Heart right ventricle (tissue), 16 donors: ENCODE measurements at regions not wholly inside any gene's neighbourhood (a gene's known extent, or its start where the extent isn't known, plus 50 kb on each side); places are given as distances from the start of the nearest gene placed in this dataset.

ENCODE experiments used
- ATAC-seq, 8 donors: fragments of 200-7000 bp; cut with Tn5 transposase; one replicate each; pipeline ENCODE4 v1.9.1; 2020; ENCODE audit warnings: mild to moderate bottlenecking in 8 of 8, moderate library complexity in 8 of 8, moderate number of reproducible peaks in 1 of 8
- DNase-seq, 2 donors: peaks; one replicate each; pipeline ENCODE4 v3.0.0-alpha.2; 2020
- H3K27ac ChIP-seq, 10 donors: fragments of 200-600 bp; sonication (generic) in 2 of 10; one replicate each; pipeline versions ENCODE4 v1.5.0 to v1.8.0; 2020 to 2022; ENCODE audit warnings: mild to moderate bottlenecking in 3 of 10
- H3K27me3 ChIP-seq, 7 donors: fragments of 200-600 bp; one replicate each; pipeline ENCODE4 v1.8.0; 2021 to 2022; ENCODE audit warnings: mild to moderate bottlenecking in 2 of 7
- H3K36me3 ChIP-seq, 9 donors: fragments of 200-600 bp; sonication (generic) in 1 of 9; one replicate each; pipeline versions ENCODE4 v1.5.0 to v1.8.0; 2020 to 2022; ENCODE audit warnings: mild to moderate bottlenecking in 2 of 9
- H3K4me1 ChIP-seq, 9 donors: fragments of 200-600 bp; sonication (generic) in 1 of 9; one replicate each; pipeline versions ENCODE4 v1.5.0 to v1.8.0; 2020 to 2022; ENCODE audit warnings: mild to moderate bottlenecking in 4 of 9
- H3K4me3 ChIP-seq, 10 donors: fragments of 200-600 bp; sonication (generic) in 2 of 10; one replicate each; pipeline versions ENCODE4 v1.5.0 to v1.8.0; 2020 to 2022; ENCODE audit warnings: mild to moderate bottlenecking in 7 of 10, moderate library complexity in 2 of 10
- H3K9me3 ChIP-seq, 11 donors: fragments of 200-600 bp in 10 of 11; sonication (generic) in 2 of 11; one replicate each; pipeline versions ENCODE4 v1.5.0 to v1.8.0; 2013 to 2022; ENCODE audit warnings: mild to moderate bottlenecking in 2 of 11, control low read depth in 1 of 11, moderate library complexity in 1 of 11
- CTCF ChIP-seq, 9 donors: fragments of 200-600 bp; sonication (generic) in 2 of 9; IDR thresholded peaks; one replicate each; pipeline versions ENCODE4 v1.5.0 to v1.8.0; 2021 to 2022; ENCODE audit warnings: antibody characterized with exemption in 9 of 9, mild to moderate bottlenecking in 5 of 9, moderate library complexity in 1 of 9
- WGBS, 2 donors: extraction: QIAGEN DNeasy Blood & Tissue Kit; methylation state at CpG; one replicate each; pipeline ENCODE4 v1.1.7; 2013; ENCODE audit warnings: inconsistent platforms in 1 of 2; 5-methylcytosine and 5-hydroxymethylcytosine counted together
- intact Hi-C, 10 donors: fragments of 100-400 bp; cut with DNase I; formaldehyde crosslinking; loops; one replicate each; pipeline versions ENCODE4 v1.11.1 to v1.14.2; 2022
- donor health status: Arrhythmogenic right ventricular cardiomyopathy.
- donor health status: ischemic (EF 13 %, LVEDD 7.1; RV severe dilation, severe dysfunction).
- donor health status: healthy with polysubstance abuse.
- donor health status: DM: no; HTN: yes; CAD: no.
- donor health status: DM: no; HTN: no; CAD: no.
- donor health status: ischemic (EF 25% LVEDD 6.9; RV normal size, moderate dysfunction).
- donor health status: ischemic (EF 25% LVEDD 5.7; RV mildly dilated, moderate dysfunction).
- donor health status: healthy.
- donor health status: DM: yes; HTN: yes; CAD: no.
- donor health status: Ischemic cardiomyopathy.
- donor health status: ischemic (EF 35%, LVEDD 5.7; RV mildly dilated, moderate dysfunction).
- donor health status: nonischemic (EF 11% LVEDD 7.7; RV severe dilation, severe dysfunction).
- donor health status: DM: yes; HTN: yes; CAD: no.
- donor health status: PGD.
- donor health status: ischemic (EF 29% LVEDD 5.4; RV normal size, mild dysfunction).
- donor health status: nonischemic (EF 23%, LVEDD 6.1; RV moderate dilation, normal function).

GRCh38 chr5:174489920-174490597 lies 234.3 kb upstream of the MSX2 start:
- no peak for ATAC-seq
- WGBS, 2 donors: 49 to 60% methylated on average over 9 of the region's 9 CpGs
- intact Hi-C loops: no loop called here

DNA sequence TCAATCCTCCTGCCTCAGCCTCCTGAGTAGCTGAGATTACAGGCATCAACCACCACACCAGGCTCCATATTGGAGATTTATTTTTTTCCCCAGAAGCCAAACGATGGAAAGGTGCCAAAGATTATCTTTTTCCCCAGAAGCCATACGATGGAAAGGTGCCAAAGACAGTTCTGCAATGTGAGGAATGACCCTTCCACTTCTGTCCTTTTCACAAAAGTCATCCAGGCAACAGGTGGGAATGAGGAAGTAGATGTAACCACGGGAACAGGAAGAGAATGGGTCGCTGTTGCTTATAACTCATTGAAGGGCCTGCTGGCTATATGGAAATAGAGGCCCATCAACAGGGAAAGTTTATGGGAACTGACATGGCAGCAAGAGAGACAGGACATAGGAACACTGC lies 233.7 kb upstream of the MSX2 start:
- no peak for DNase-seq
- Histone ChIP-seq H3K9me3 (peaks cover 0 to under 1% (median 0%) of the 10 kb centered on the region in 11 donors), H3K4me3 (no peak overlapping the region), H3K27ac (no peak overlapping the region), H3K27me3 (peaks cover 0 to 12% (median 0%) of the 10 kb centered on the region in 7 donors), H3K4me1 (no peaks in the 10 kb centered on the region), H3K36me3 (no peaks in the 10 kb centered on the region)
- intact Hi-C loops: no loop called here
- TF ChIP-seq CTCF (IDR thresholded peaks at IDR 0.05): no peak
- WGBS, 2 donors: 42 to 48% methylated on average over 4 of the region's 4 CpGs
- ATAC-seq: no peak

More at GRCh38 chr5:174489920-174490597, 234.3 kb upstream of the MSX2 start:
- no peaks in the 10 kb centered on the region for H3K4me1 ChIP-seq
- no peak overlapping the region for H3K4me3 ChIP-seq
- DNase-seq: no peak
- peaks cover 0 to 12% (median 0%) of the 10 kb centered on the region in 7 donors for H3K27me3 ChIP-seq
- peaks cover 0 to 5% (median 0%) of the 10 kb centered on the region in 11 donors for H3K9me3 ChIP-seq
- H3K36me3 ChIP-seq: no peaks in the 10 kb centered on the region
- no peak overlapping the region for H3K27ac ChIP-seq
- no peak for TF ChIP-seq CTCF (IDR thresholded peaks at IDR 0.05)

DNA sequence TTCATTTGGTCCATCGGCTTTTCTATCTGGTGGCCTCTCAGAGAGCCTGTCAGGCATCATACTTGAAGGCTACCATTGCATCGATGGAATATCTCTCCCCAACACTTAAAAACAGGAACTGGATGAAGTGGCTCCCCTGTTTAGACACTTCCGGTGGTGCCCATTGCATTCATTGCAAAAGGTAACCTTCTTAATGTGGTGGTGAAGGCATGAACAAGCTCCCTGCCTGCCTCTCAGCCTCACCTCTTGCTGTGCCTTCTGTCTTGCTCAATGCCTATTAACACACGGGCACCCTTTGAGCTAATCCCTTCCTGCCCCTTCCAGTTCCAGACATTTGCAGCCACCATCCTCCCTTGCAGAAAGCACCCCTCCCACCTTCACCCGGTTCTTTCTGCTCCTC lies 233.1 kb upstream of the MSX2 start:
- no peak for DNase-seq
- 49 to 60% methylated on average over 5 of the region's 5 CpGs for WGBS, 2 donors
- Histone ChIP-seq H3K27ac (no peak overlapping the region), H3K4me1 (no peaks in the 10 kb centered on the region), H3K27me3 (peaks cover 0 to 12% (median 0%) of the 10 kb centered on the region in 7 donors), H3K4me3 (no peak overlapping the region), H3K36me3 (no peaks in the 10 kb centered on the region), H3K9me3 (no peaks in the 10 kb centered on the region)
- no peak for ATAC-seq
- no peak for TF ChIP-seq CTCF (IDR thresholded peaks at IDR 0.05)
- intact Hi-C loops: no loop called here

GRCh38 chr5:174491761-174492350 lies 232.5 kb upstream of the MSX2 start:
- intact Hi-C loops: no loop called here
- Histone ChIP-seq H3K27me3 (peaks cover 0 to 12% (median 0%) of the 10 kb centered on the region in 7 donors), H3K4me1 (no peaks in the 10 kb centered on the region), H3K27ac (no peak overlapping the region), H3K4me3 (no peak overlapping the region), H3K9me3 (no peaks in the 10 kb centered on the region), H3K36me3 (no peaks in the 10 kb centered on the region)
- 64 to 71% methylated on average over 4 of the region's 4 CpGs for WGBS, 2 donors
- ATAC-seq (no peak), DNase-seq (no peak)
- no peak for TF ChIP-seq CTCF (IDR thresholded peaks at IDR 0.05)
